Lower leg skin (tissue), 3 donors: ENCODE measurements at regions not wholly inside any gene's neighbourhood (a gene's known extent, or its start where the extent isn't known, plus 50 kb on each side); places are given as distances from the start of the nearest gene placed in this dataset.

Experiments
- CTCF ChIP-seq, 3 donors: fragments of 450-650 bp; IDR thresholded peaks; one replicate each; pipeline ENCODE4 v1.5.1; 2016; ENCODE audit warnings: antibody characterized with exemption in 3 of 3, mild to moderate bottlenecking in 3 of 3, moderate library complexity in 2 of 3
- POLR2A ChIP-seq, 2 donors: fragments of 450-650 bp; IDR thresholded peaks; one replicate each; pipeline ENCODE4 v1.6.1; 2016 to 2017; ENCODE audit warnings: antibody characterized with exemption in 2 of 2, mild to moderate bottlenecking in 1 of 2, moderate library complexity in 1 of 2

- TF ChIP-seq CTCF (IDR thresholded peaks at IDR 0.05) (no peak), POLR2A (IDR thresholded peaks at IDR 0.05) (no peak)
These were observed 166.8 kb upstream of the PREP start for GRCh38 chr6:105569706-105570105.
